ENCODE measurements at regions not wholly inside any gene's neighbourhood (a gene's known extent, or its start where the extent isn't known, plus 50 kb on each side); places are given as distances from the start of the nearest gene placed in this dataset.
A peak's percentile ranks its signal among the peaks of the same experiment; 100 is the strongest.

- Histone ChIP-seq H3K4me3 (no peak overlapping the region), H3K27me3 (no peaks in the 10 kb centered on the region), H3K4me1 (no peaks in the 10 kb centered on the region), H3K27ac (no peak overlapping the region), H3K9me3 (no peaks in the 10 kb centered on the region), H3K36me3 (no peaks in the 10 kb centered on the region)
- no peak for TF ChIP-seq CTCF (IDR thresholded peaks at IDR 0.05)
- no peak for ATAC-seq
- peak in 1 of 4 donors; percentile 13 for DNase-seq
- intact Hi-C loops (cut with DNase I), result no loop called here
These were observed 583.2 kb upstream of the B3GALT2 start for GRCh38 chr1:193769651-193770050.

GRCh38 chr1:193767886-193768285 is 581.5 kb upstream of the B3GALT2 start:
- no peaks in the 10 kb centered on the region for H3K27me3 ChIP-seq
- ATAC-seq, result no peak
- no peak overlapping the region for H3K4me3 ChIP-seq
- intact Hi-C loops (cut with DNase I), result no loop called here
- no peak overlapping the region for H3K27ac ChIP-seq
- no peak for DNase-seq
- H3K4me1 ChIP-seq, result no peaks in the 10 kb centered on the region
- H3K36me3 ChIP-seq, result no peaks in the 10 kb centered on the region
- TF ChIP-seq CTCF (IDR thresholded peaks at IDR 0.05), result no peak
- H3K9me3 ChIP-seq, result no peaks in the 10 kb centered on the region

GRCh38 chr1:193766329-193766728 is 579.9 kb upstream of the B3GALT2 start:
- Histone ChIP-seq H3K9me3 (no peaks in the 10 kb centered on the region), H3K27ac (no peak overlapping the region), H3K27me3 (no peaks in the 10 kb centered on the region), H3K4me1 (no peaks in the 10 kb centered on the region), H3K4me3 (no peak overlapping the region), H3K36me3 (no peaks in the 10 kb centered on the region)
- DNase-seq (no peak), ATAC-seq (no peak)
- intact Hi-C loops (cut with DNase I), result no loop called here
- TF ChIP-seq CTCF (IDR thresholded peaks at IDR 0.05), result no peak

- Histone ChIP-seq H3K4me1 (no peaks in the 10 kb centered on the region), H3K9me3 (no peaks in the 10 kb centered on the region), H3K4me3 (no peak overlapping the region), H3K36me3 (no peaks in the 10 kb centered on the region), H3K27ac (no peak overlapping the region), H3K27me3 (no peaks in the 10 kb centered on the region)
- TF ChIP-seq CTCF (IDR thresholded peaks at IDR 0.05), result no peak
- ATAC-seq (no peak), DNase-seq (peak in 2 of 4 donors; percentile 27 to 29)
- intact Hi-C loops (cut with DNase I), result no loop called here
These were observed 576.9 kb upstream of the B3GALT2 start for GRCh38 chr1:193763266-193763665.

- H3K4me3 ChIP-seq, result no peak overlapping the region
- H3K36me3 ChIP-seq, result no peaks in the 10 kb centered on the region
- no peak overlapping the region for H3K27ac ChIP-seq
- intact Hi-C loops (cut with DNase I), result no loop called here
- TF ChIP-seq CTCF (IDR thresholded peaks at IDR 0.05), result no peak
- DNase-seq (peak in 1 of 4 donors; percentile 11), ATAC-seq (no peak)
- H3K9me3 ChIP-seq, result no peaks in the 10 kb centered on the region
- no peaks in the 10 kb centered on the region for H3K4me1 ChIP-seq
- H3K27me3 ChIP-seq, result no peaks in the 10 kb centered on the region
These were observed 575.8 kb upstream of the B3GALT2 start for GRCh38 chr1:193762236-193762635.

All from left lung (tissue), 4 donors.